Endodermal cell (in vitro differentiated cells): ENCODE measurements at regions not wholly inside any gene's neighbourhood (a gene's known extent, or its start where the extent isn't known, plus 50 kb on each side); places are given as distances from the start of the nearest gene placed in this dataset.

Source experiments
- DNase-seq: peaks from one replicate; pipeline ENCODE4 v3.0.0-alpha.2; 2017
- H3K27ac ChIP-seq: 2 replicates; pipeline ENCODE4 v1.5.1; 2013; ENCODE audit warnings: mild to moderate bottlenecking, low read depth, low read length, moderate library complexity
- H3K27me3 ChIP-seq: 2 replicates; pipeline ENCODE4 v1.6.1; 2013; ENCODE audit warnings: mild to moderate bottlenecking, low read length, moderate library complexity; ENCODE audit not compliant: insufficient read depth, control insufficient read depth, poor library complexity, severe bottlenecking
- H3K36me3 ChIP-seq: 2 replicates; pipeline ENCODE4 v1.7.0; 2013; ENCODE audit warnings: mild to moderate bottlenecking, low read length, moderate library complexity; ENCODE audit not compliant: control insufficient read depth, insufficient read depth
- H3K4me1 ChIP-seq: one replicate; pipeline ENCODE4 v1.7.0; 2013; ENCODE audit warnings: low read length; ENCODE audit not compliant: control insufficient read depth, insufficient read depth
- H3K4me3 ChIP-seq: 2 replicates; pipeline ENCODE4 v1.5.1; 2013; ENCODE audit warnings: mild to moderate bottlenecking, low read length, moderate library complexity
- H3K9ac ChIP-seq: 2 replicates; pipeline ENCODE4 v1.6.1; 2013; ENCODE audit warnings: mild to moderate bottlenecking, low read length, moderate library complexity; ENCODE audit not compliant: poor library complexity, severe bottlenecking; ENCODE audit errors: extremely low read depth
- H3K9me3 ChIP-seq: 2 replicates; pipeline ENCODE4 v1.6.1; 2013; ENCODE audit warnings: mild to moderate bottlenecking, low read length, moderate library complexity; ENCODE audit not compliant: control insufficient read depth
- H3K27ac Mint-ChIP-seq: 2 replicates; pipeline ENCODE4 v1.8.0; 2020; ENCODE audit warnings: mixed read lengths
- H3K27me3 Mint-ChIP-seq: 2 replicates; pipeline ENCODE4 v1.8.0; 2021; ENCODE audit warnings: mild to moderate bottlenecking, mixed read lengths; ENCODE audit not compliant: insufficient read depth
- H3K36me3 Mint-ChIP-seq: 2 replicates; pipeline ENCODE4 v1.8.0; 2020; ENCODE audit warnings: low read depth, mixed read lengths
- H3K4me1 Mint-ChIP-seq: 2 replicates; pipeline ENCODE4 v1.8.0; 2020; ENCODE audit warnings: mixed read lengths
- H3K4me3 Mint-ChIP-seq: 2 replicates; pipeline ENCODE4 v1.8.0; 2020; ENCODE audit warnings: mild to moderate bottlenecking, moderate library complexity, mixed read lengths
- H3K9me3 Mint-ChIP-seq: 2 replicates; pipeline ENCODE4 v1.8.0; 2020; ENCODE audit warnings: mild to moderate bottlenecking, mixed read lengths
- CTCF ChIP-seq: fragments of 200-600 bp; sonication (generic); conservative IDR thresholded peaks from 2 replicates; pipeline ENCODE4 v1.5.0; 2021; ENCODE audit warnings: antibody characterized with exemption, mild to moderate bottlenecking
- WGBS, 2 experiments: methylation state at CpG; one replicate each; pipeline versions ENCODE4 v1.1.5 to v1.1.7; 2013; ENCODE audit warnings: missing lambda C conversion rate in 2 of 2, mixed read lengths in 1 of 2; ENCODE audit not compliant: insufficient coverage in 1 of 2, insufficient read length in 1 of 2; 5-methylcytosine and 5-hydroxymethylcytosine counted together

- no peaks in the 10 kb centered on the region for H3K9me3 Mint-ChIP-seq
- no peaks in the 10 kb centered on the region for H3K36me3 Mint-ChIP-seq
- TF ChIP-seq CTCF, result no peak
- 69 to 93% methylated on average over 2 to 3 of the region's 3 CpGs for WGBS, 2 experiments
- Histone ChIP-seq H3K9me3 (peaks cover 8% of the 10 kb centered on the region), H3K9ac (no peak overlapping the region), H3K4me3 (no peak overlapping the region), H3K27ac (peak overlapping the region; percentile 87), H3K4me1 (no peaks in the 10 kb centered on the region), H3K36me3 (no peaks in the 10 kb centered on the region), H3K27me3 (no peaks in the 10 kb centered on the region)
- no peak overlapping the region for H3K4me3 Mint-ChIP-seq
- DNase-seq, result no peak
- H3K27ac Mint-ChIP-seq, result no peak overlapping the region
- H3K27me3 Mint-ChIP-seq, result no peaks in the 10 kb centered on the region
- peaks cover 3% of the 10 kb centered on the region for H3K4me1 Mint-ChIP-seq
These were observed 143.2 kb upstream of the RND3 start for GRCh38 chr2:150630587-150631235.

- Mint-ChIP-seq H3K4me1 (peaks cover 3% of the 10 kb centered on the region), H3K27ac (no peak overlapping the region), H3K27me3 (no peaks in the 10 kb centered on the region), H3K9me3 (no peaks in the 10 kb centered on the region), H3K4me3 (no peak overlapping the region), H3K36me3 (no peaks in the 10 kb centered on the region)
- DNase-seq, result no peak
- Histone ChIP-seq H3K9ac (no peak overlapping the region), H3K36me3 (no peaks in the 10 kb centered on the region), H3K9me3 (peaks cover 10% of the 10 kb centered on the region), H3K27me3 (no peaks in the 10 kb centered on the region), H3K27ac (no peak overlapping the region), H3K4me1 (no peaks in the 10 kb centered on the region), H3K4me3 (no peak overlapping the region)
- no peak for TF ChIP-seq CTCF
These were observed 140.1 kb upstream of the RND3 start for GRCh38 chr2:150627526-150627925.

GRCh38 chr2:150626934-150627411, 139.5 kb upstream of the RND3 start:
- Histone ChIP-seq H3K9me3 (peaks cover 10% of the 10 kb centered on the region), H3K9ac (no peak overlapping the region), H3K27me3 (no peaks in the 10 kb centered on the region), H3K4me1 (no peaks in the 10 kb centered on the region), H3K4me3 (no peak overlapping the region), H3K27ac (peak overlapping the region; percentile 27), H3K36me3 (no peaks in the 10 kb centered on the region)
- Mint-ChIP-seq H3K4me3 (no peak overlapping the region), H3K4me1 (peaks cover 3% of the 10 kb centered on the region), H3K27ac (no peak overlapping the region), H3K27me3 (no peaks in the 10 kb centered on the region), H3K9me3 (no peaks in the 10 kb centered on the region), H3K36me3 (no peaks in the 10 kb centered on the region)
- no peak for DNase-seq
- 84 to 100% methylated on average over 1 of the region's 1 CpG for WGBS, 2 experiments
- TF ChIP-seq CTCF, result no peak
